Loucy (cell line): ENCODE measurements at regions not wholly inside any gene's neighbourhood (a gene's known extent, or its start where the extent isn't known, plus 50 kb on each side); places are given as distances from the start of the nearest gene placed in this dataset.

Source experiments
- H2AFZ ChIP-seq: fragments of 200-600 bp; sonication (generic); 2 replicates; pipeline ENCODE4 v1.6.0; 2016; ENCODE audit warnings: antibody characterized with exemption, mild to moderate bottlenecking, low read length, moderate library complexity
- H3F3A ChIP-seq: fragments of 200-600 bp; 2 replicates; pipeline ENCODE4 v1.6.0; 2016; ENCODE audit warnings: antibody characterized with exemption, low read depth, mild to moderate bottlenecking
- H3K27me3 ChIP-seq: fragments of 200-600 bp; sonication (generic); 2 replicates; pipeline ENCODE4 v1.6.1; 2014; ENCODE audit warnings: low read length, mild to moderate bottlenecking; ENCODE audit not compliant: insufficient read depth, poor library complexity, severe bottlenecking
- H3K36me3 ChIP-seq: fragments of 200-600 bp; sonication (generic); 2 replicates; pipeline ENCODE4 v1.6.1; 2016; ENCODE audit warnings: low read length; ENCODE audit not compliant: insufficient read depth
- H3K4me1 ChIP-seq: fragments of 200-600 bp; sonication (generic); 2 replicates; pipeline ENCODE4 v1.5.1; 2014; ENCODE audit warnings: low read length, mild to moderate bottlenecking; ENCODE audit not compliant: insufficient read depth, poor library complexity, severe bottlenecking
- H3K4me2 ChIP-seq: fragments of 200-600 bp; sonication (generic); 2 replicates; pipeline ENCODE4 v1.6.0; 2014; ENCODE audit warnings: antibody characterized with exemption, low read length, low read depth, mild to moderate bottlenecking; ENCODE audit not compliant: poor library complexity, severe bottlenecking
- H3K4me3 ChIP-seq: fragments of 200-600 bp; sonication (generic); 2 replicates; pipeline ENCODE4 v1.5.1; 2014; ENCODE audit warnings: low read length, mild to moderate bottlenecking, mixed read lengths; ENCODE audit not compliant: poor library complexity, severe bottlenecking
- H3K79me2 ChIP-seq: fragments of 200-600 bp; sonication (generic); 2 replicates; pipeline ENCODE4 v1.6.1; 2014; ENCODE audit warnings: low read length; ENCODE audit not compliant: insufficient read depth
- H3K9ac ChIP-seq: fragments of 200-600 bp; sonication (generic); 2 replicates; pipeline ENCODE4 v1.6.0; 2014; ENCODE audit warnings: mild to moderate bottlenecking, low read depth, low read length, moderate library complexity; ENCODE audit not compliant: poor library complexity, severe bottlenecking
- H3K9me2 ChIP-seq: fragments of 200-600 bp; sonication (generic); replicated peaks from 2 replicates; pipeline ENCODE4 v1.6.1; 2016; ENCODE audit warnings: low read depth, low read length, mixed read lengths
- H3K9me3 ChIP-seq: fragments of 200-600 bp; sonication (generic); 2 replicates; pipeline ENCODE4 v1.6.1; 2014; ENCODE audit warnings: mild to moderate bottlenecking, antibody characterized with exemption, low read length, low read depth; ENCODE audit not compliant: insufficient read depth
- H4K20me1 ChIP-seq: fragments of 200-600 bp; sonication (generic); 2 replicates; pipeline ENCODE4 v1.6.0; 2014; ENCODE audit warnings: antibody characterized with exemption, low read length, mild to moderate bottlenecking; ENCODE audit not compliant: insufficient read depth, poor library complexity, severe bottlenecking
- EZH2phosphoT487 ChIP-seq: fragments of 200-600 bp; IDR thresholded peaks from 2 replicates; pipeline ENCODE4 v1.6.1; 2018; ENCODE audit warnings: antibody characterized with exemption, mild to moderate bottlenecking, moderate library complexity, borderline replicate concordance
- TF ChIP-seq, protein P1 (sequence below): fragments of 200-600 bp; sonication (generic); conservative IDR thresholded peaks from 2 replicates; pipeline ENCODE4 v1.5.1; 2014; ENCODE audit warnings: mild to moderate bottlenecking, antibody characterized with exemption, low read length

DNA sequence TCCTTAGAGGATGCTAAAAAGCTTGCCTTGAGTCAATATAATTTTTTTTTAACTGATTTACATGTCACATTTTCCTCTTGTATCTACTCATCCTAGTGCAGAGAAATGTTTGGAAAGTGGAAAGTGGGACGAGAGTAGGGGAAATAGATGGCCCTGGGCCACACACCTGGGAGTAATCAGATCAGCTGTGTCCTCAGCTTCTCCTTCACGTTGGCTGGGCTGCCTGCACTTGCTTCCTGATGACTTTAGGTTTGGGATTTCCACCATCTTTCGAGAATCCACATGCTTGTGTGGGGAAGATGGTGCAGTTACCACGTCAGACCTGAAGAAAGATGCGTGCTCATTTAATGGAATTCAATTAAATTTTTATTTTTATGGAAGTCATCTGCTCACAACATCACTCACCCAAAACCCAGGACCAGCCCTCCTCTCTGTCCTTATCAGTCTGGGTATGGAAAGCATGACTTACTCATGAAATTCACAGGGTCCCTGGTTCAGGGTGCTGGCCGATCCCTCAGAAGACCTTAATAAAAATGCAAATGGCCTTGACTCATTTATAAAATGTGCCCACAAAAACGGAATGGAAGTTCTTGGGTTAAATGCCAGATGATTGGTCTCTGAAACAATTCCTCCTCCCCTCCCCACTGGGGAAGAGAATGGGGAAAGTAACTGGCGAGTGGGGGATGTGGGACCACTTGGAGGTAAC lies 74.5 kb upstream of the TIAM2 start:
- H3K9me2 ChIP-seq: no peaks in the 10 kb centered on the region
- H3K36me3 ChIP-seq: no peaks in the 10 kb centered on the region
- no peaks in the 10 kb centered on the region for H3K27me3 ChIP-seq
- H3K4me3 ChIP-seq: no peak overlapping the region
- H3F3A ChIP-seq: no peaks in the 10 kb centered on the region
- H2AFZ ChIP-seq: no peak overlapping the region
- H4K20me1 ChIP-seq: no peaks in the 10 kb centered on the region
- no peaks in the 10 kb centered on the region for H3K9me3 ChIP-seq
- TF ChIP-seq EZH2phosphoT487: no peak
- TF ChIP-seq, protein P1, sequence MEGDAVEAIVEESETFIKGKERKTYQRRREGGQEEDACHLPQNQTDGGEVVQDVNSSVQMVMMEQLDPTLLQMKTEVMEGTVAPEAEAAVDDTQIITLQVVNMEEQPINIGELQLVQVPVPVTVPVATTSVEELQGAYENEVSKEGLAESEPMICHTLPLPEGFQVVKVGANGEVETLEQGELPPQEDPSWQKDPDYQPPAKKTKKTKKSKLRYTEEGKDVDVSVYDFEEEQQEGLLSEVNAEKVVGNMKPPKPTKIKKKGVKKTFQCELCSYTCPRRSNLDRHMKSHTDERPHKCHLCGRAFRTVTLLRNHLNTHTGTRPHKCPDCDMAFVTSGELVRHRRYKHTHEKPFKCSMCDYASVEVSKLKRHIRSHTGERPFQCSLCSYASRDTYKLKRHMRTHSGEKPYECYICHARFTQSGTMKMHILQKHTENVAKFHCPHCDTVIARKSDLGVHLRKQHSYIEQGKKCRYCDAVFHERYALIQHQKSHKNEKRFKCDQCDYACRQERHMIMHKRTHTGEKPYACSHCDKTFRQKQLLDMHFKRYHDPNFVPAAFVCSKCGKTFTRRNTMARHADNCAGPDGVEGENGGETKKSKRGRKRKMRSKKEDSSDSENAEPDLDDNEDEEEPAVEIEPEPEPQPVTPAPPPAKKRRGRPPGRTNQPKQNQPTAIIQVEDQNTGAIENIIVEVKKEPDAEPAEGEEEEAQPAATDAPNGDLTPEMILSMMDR: no peak
- no peak overlapping the region for H3K9ac ChIP-seq
- H3K4me1 ChIP-seq: peaks cover 5% of the 10 kb centered on the region
- no peaks in the 10 kb centered on the region for H3K79me2 ChIP-seq
- no peak overlapping the region for H3K4me2 ChIP-seq

DNA sequence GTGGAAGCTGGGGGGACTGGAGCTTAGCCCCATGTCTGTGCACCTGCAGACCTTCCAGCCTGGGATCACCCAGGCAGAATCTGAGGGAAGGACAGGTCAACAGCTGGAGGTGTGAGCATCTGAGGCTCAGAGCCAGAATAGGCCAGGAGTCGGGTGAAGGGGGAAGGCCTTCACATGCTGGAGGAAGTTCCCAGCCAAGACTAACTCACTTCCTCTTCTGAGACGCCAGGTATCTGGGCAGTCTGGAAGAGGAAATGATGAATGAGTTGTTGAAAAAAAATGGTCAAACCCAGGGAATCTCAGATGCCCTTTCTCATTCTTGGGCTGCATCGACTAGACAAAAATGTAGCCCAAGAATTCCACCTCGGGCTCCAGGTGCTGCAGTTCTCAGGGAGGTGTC lies 73.6 kb upstream of the TIAM2 start:
- TF ChIP-seq, protein P1: no peak
- TF ChIP-seq EZH2phosphoT487: no peak
- Histone ChIP-seq H3K79me2 (no peaks in the 10 kb centered on the region), H3K9ac (no peak overlapping the region), H3K36me3 (no peaks in the 10 kb centered on the region), H2AFZ (no peak overlapping the region), H3K4me2 (no peak overlapping the region), H3K9me2 (no peaks in the 10 kb centered on the region), H3K27me3 (no peaks in the 10 kb centered on the region), H4K20me1 (no peaks in the 10 kb centered on the region), H3K9me3 (no peaks in the 10 kb centered on the region), H3F3A (no peaks in the 10 kb centered on the region), H3K4me3 (no peak overlapping the region), H3K4me1 (peaks cover 5% of the 10 kb centered on the region)

DNA sequence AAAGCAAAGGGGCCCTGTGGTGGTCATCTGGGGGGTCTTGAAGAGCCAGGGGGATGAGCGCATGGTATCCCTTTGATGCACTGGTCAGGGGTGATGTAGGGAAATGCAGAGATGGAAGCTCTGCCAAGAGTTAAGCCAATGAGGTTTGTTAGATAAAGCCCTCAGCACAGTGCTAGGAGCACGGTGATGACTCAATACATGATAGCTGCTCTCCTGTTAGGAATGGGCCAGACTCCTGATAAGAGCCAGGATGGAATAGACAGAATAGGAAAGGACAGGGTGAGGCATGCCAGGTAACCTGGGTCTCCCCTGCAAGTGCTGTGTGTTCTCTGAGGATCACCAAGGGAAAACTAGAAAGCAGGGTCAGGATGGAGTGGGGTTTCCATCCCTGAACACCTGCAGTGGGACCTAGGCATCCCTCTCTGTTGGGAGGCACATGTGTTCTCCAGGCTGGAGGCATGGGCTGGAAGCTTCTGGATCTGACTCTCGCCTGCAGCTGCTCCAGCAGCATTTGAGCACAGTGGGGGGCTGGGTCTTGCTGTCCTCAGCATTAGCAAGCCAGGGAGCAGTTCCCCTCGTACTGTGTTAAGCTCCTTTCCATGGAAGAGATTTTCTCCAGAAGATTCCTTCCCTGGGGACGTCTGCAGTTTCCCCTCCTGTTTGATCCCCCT lies 71.8 kb upstream of the TIAM2 start:
- no peaks in the 10 kb centered on the region for H3K9me2 ChIP-seq
- no peak for TF ChIP-seq EZH2phosphoT487
- TF ChIP-seq, protein P1: no peak

More for the DNA sequence above, 71.8 kb upstream of the TIAM2 start:
- no peak overlapping the region for H3K4me2 ChIP-seq
- no peak overlapping the region for H2AFZ ChIP-seq
- no peak overlapping the region for H3K9ac ChIP-seq
- H3K4me1 ChIP-seq: peaks cover 5% of the 10 kb centered on the region
- H3K79me2 ChIP-seq: no peaks in the 10 kb centered on the region
- no peaks in the 10 kb centered on the region for H3F3A ChIP-seq
- no peaks in the 10 kb centered on the region for H3K9me3 ChIP-seq
- no peaks in the 10 kb centered on the region for H3K27me3 ChIP-seq
- H3K36me3 ChIP-seq: no peaks in the 10 kb centered on the region
- no peaks in the 10 kb centered on the region for H4K20me1 ChIP-seq
- no peak overlapping the region for H3K4me3 ChIP-seq
